Colonic mucosa (tissue), 4 donors: ENCODE measurements at regions not wholly inside any gene's neighbourhood (a gene's known extent, or its start where the extent isn't known, plus 50 kb on each side); places are given as distances from the start of the nearest gene placed in this dataset.

Source experiments
- DNase-seq: peaks from one replicate; pipeline ENCODE4 v3.0.0-alpha.2; 2020
- H3K27ac ChIP-seq: fragments of 200-600 bp; one replicate; pipeline ENCODE4 v1.8.0; 2021
- H3K27me3 ChIP-seq: fragments of 200-600 bp; one replicate; pipeline ENCODE4 v1.8.0; 2021
- H3K36me3 ChIP-seq: fragments of 200-600 bp; one replicate; pipeline ENCODE4 v1.8.0; 2021
- H3K4me1 ChIP-seq: fragments of 200-600 bp; one replicate; pipeline ENCODE4 v1.8.0; 2021; ENCODE audit warnings: mild to moderate bottlenecking
- H3K4me3 ChIP-seq: fragments of 200-600 bp; one replicate; pipeline ENCODE4 v1.8.0; 2021
- H3K9ac ChIP-seq, 2 donors: one replicate each; pipeline ENCODE4 v1.7.0; 2013; ENCODE audit warnings: control low read depth in 2 of 2, low read depth in 2 of 2, low read length in 2 of 2
- H3K9me3 ChIP-seq: fragments of 200-600 bp; one replicate; pipeline ENCODE4 v1.8.0; 2021
- intact Hi-C: fragments of 100-400 bp; cut with DNase I; formaldehyde crosslinking; loops from one replicate; pipeline ENCODE4 v1.14.1; 2022
- TF ChIP-seq, protein P1 (sequence below): fragments of 200-600 bp; IDR thresholded peaks from one replicate; pipeline ENCODE4 v1.8.0; 2022; ENCODE audit warnings: antibody characterized with exemption, mild to moderate bottlenecking
- donor health status: healthy.
- donor health status: DM: no; HTN: no; CAD: no.
- donor health status: DM: no; HTN: no; CAD: no.

DNA sequence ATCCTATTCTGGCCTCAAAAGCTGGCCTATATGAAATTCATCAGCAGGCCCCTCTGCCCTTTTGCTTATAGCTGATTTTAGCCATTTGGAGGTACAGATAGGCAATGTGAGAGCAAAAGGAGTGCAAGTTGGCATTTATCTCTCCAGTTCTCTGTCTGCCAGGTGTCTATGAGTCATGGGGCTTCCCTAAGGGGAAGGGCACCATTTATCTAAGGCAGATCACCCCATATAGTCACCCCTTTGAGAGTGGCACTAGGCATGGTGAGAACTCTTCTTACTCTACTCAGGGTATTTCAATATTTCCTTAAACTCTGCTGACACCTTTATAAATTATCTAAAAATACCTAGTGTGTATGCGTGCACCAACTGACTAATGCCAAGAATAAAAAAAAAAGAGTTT, 314.7 kb upstream of the CDH6 start:
- H3K27me3 ChIP-seq = no peaks in the 10 kb centered on the region
- TF ChIP-seq, protein P1, sequence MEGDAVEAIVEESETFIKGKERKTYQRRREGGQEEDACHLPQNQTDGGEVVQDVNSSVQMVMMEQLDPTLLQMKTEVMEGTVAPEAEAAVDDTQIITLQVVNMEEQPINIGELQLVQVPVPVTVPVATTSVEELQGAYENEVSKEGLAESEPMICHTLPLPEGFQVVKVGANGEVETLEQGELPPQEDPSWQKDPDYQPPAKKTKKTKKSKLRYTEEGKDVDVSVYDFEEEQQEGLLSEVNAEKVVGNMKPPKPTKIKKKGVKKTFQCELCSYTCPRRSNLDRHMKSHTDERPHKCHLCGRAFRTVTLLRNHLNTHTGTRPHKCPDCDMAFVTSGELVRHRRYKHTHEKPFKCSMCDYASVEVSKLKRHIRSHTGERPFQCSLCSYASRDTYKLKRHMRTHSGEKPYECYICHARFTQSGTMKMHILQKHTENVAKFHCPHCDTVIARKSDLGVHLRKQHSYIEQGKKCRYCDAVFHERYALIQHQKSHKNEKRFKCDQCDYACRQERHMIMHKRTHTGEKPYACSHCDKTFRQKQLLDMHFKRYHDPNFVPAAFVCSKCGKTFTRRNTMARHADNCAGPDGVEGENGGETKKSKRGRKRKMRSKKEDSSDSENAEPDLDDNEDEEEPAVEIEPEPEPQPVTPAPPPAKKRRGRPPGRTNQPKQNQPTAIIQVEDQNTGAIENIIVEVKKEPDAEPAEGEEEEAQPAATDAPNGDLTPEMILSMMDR = no peak

DNA sequence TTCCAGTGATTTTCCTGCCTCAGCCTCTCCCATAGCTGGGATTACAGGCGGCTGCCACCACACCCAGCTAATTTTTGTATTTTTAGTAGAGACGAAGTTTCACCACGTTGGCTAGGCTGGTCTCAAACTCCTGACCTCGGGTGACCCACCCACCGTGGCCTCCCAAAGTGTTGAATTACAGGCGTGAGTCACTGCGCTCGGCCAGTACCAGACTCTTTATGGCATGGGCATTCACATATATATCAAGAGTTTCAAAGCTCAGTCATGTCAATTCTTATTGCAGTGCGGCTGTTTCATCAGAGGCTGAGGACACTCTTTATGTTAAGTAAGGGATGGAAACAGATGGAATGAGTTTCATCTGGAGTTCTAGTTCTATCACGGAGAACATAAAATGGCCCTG, 315.2 kb upstream of the CDH6 start:
- DNase-seq = no peak
- H3K9me3 ChIP-seq = no peaks in the 10 kb centered on the region
- H3K4me3 ChIP-seq = no peak overlapping the region
- H3K4me1 ChIP-seq = no peaks in the 10 kb centered on the region
- H3K27me3 ChIP-seq = no peaks in the 10 kb centered on the region
- H3K9ac ChIP-seq = no peak overlapping the region
- TF ChIP-seq, protein P1 = no peak
- no peaks in the 10 kb centered on the region for H3K36me3 ChIP-seq
- intact Hi-C loops = no loop called here
- H3K27ac ChIP-seq = no peak overlapping the region

More for the DNA sequence above, 314.7 kb upstream of the CDH6 start:
- no peaks in the 10 kb centered on the region for H3K4me1 ChIP-seq
- H3K36me3 ChIP-seq = no peaks in the 10 kb centered on the region
- no peak overlapping the region for H3K9ac ChIP-seq
- H3K9me3 ChIP-seq = no peaks in the 10 kb centered on the region
- DNase-seq = no peak
- H3K4me3 ChIP-seq = no peak overlapping the region
- intact Hi-C loops = no loop called here
- H3K27ac ChIP-seq = no peak overlapping the region

DNA sequence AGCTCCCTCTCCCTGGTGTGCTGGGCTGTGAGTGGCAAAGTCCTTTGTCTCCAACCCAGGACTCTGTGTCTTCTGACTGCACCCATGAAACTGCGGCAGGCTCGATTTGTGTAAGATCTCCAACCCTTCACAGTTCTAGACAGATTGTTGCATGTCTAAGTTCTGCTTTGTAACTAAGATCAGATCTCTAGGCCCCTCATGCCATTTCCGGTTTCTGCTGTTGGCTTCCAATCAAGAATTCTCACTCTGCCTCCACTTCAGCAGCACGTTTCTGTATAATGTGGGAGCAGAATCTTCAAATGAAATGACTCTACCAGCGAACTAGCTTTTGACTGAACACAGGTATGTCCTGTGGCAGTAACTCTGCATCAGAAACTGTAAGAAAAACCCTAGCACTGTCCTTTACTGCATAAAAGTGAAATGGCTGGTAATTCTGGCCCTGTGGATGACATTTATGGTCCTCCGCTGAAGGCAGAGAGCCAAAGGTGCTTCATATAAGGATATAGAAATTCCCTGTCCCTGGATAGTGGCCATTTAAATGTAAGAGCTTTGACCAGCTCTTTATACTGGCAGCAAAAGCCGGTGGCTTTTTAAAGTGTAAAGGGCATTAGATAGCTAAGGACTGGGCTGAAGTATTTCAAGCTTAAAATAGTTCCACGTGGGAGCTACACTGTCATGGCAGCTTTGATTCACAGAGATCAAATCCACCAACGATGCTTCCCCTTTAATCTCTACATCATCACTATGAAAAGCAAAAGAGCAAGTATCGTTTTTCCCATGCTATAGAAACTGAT, 319.0 kb upstream of the CDH6 start:
- Histone ChIP-seq H3K4me1 (no peaks in the 10 kb centered on the region), H3K36me3 (no peaks in the 10 kb centered on the region), H3K27me3 (no peaks in the 10 kb centered on the region), H3K4me3 (no peak overlapping the region), H3K27ac (no peak overlapping the region), H3K9ac (no peak overlapping the region), H3K9me3 (no peaks in the 10 kb centered on the region)
- intact Hi-C loops = no loop called here
- TF ChIP-seq, protein P1 = no peak
- DNase-seq = no peak

DNA sequence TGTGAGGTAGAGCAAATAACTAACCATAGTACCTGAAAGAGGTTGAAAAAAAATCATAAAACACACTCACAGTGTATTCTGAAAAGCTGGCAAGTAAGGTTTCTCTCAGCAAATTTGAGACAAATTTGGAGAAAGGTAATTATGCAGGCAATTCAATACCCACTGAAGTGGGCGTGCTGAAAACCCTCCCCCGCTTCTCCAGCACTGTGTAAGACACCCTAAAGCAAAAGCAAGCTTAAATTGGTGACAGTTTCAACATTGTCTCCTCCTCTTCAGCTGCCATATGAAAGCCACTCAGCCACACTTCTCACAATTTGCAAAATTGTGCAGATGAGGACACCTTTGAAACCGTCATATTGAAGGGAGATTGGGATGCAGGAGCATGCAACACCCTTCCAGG, 322.3 kb upstream of the CDH6 start:
- TF ChIP-seq, protein P1 = no peak
- no peaks in the 10 kb centered on the region for H3K27me3 ChIP-seq

DNA sequence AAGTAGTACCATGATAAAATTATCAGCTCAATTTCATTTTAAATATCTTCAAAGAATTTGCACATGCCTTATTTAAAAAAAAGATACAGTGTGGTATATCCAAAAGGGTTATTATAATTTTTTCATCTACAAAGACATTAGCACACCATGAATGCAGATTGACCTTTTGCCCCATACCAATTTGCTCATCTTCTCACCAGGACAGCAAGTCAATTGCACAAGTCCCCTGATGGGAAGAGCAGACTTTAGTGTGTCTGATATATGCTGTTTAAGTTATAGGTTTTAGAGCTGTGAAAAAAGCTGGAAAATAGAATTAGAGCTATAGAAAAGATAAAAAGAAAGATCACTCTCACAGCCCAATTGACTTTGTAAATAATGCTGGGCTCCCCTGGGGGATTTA, 325.8 kb upstream of the CDH6 start:
- Histone ChIP-seq H3K27ac (no peak overlapping the region), H3K9me3 (no peaks in the 10 kb centered on the region), H3K4me3 (no peak overlapping the region), H3K9ac (no peak overlapping the region), H3K4me1 (no peaks in the 10 kb centered on the region), H3K27me3 (no peaks in the 10 kb centered on the region), H3K36me3 (no peaks in the 10 kb centered on the region)
- DNase-seq = no peak
- intact Hi-C loops = no loop called here
- TF ChIP-seq, protein P1 = no peak

More for the DNA sequence above, 322.3 kb upstream of the CDH6 start:
- H3K27ac ChIP-seq = no peak overlapping the region
- no peaks in the 10 kb centered on the region for H3K36me3 ChIP-seq
- no peak overlapping the region for H3K9ac ChIP-seq
- intact Hi-C loops = no loop called here
- H3K9me3 ChIP-seq = no peaks in the 10 kb centered on the region
- H3K4me3 ChIP-seq = no peak overlapping the region
- no peaks in the 10 kb centered on the region for H3K4me1 ChIP-seq
- DNase-seq = no peak
